Activated CD8-positive, alpha-beta T cell treated with anti-CD3 and anti-CD28 coated beads for 36 hours (primary cell): ENCODE measurements at regions not wholly inside any gene's neighbourhood (a gene's known extent, or its start where the extent isn't known, plus 50 kb on each side); places are given as distances from the start of the nearest gene placed in this dataset.

Experiments used
- ATAC-seq: fragments of 200-7000 bp; cut with Tn5 transposase; one replicate; pipeline ENCODE4 v1.10.0; 2021; ENCODE audit warnings: mild to moderate bottlenecking, moderate library complexity
- CTCF ChIA-PET: fragments of 350-600 bp; sonication (Branson Sonifier 250); formaldehyde crosslinking; loops from one replicate; lab custom pipeline; 2021; ENCODE audit warnings: antibody characterized with exemption; lab: Charles Lee
- POLR2A ChIA-PET: fragments of 350-600 bp; sonication (Branson Sonifier 250); formaldehyde crosslinking; loops from one replicate; lab custom pipeline; 2021; ENCODE audit warnings: antibody characterized with exemption; lab: Charles Lee
- DNase-seq: peaks from one replicate; pipeline ENCODE4 v3.0.0-alpha.2; 2020
- H3K27ac Mint-ChIP-seq: one replicate; pipeline ENCODE4 v1.8.0; 2021; ENCODE audit warnings: mild to moderate bottlenecking, mixed read lengths
- H3K27me3 Mint-ChIP-seq: one replicate; pipeline ENCODE4 v1.8.0; 2021; ENCODE audit warnings: mixed read lengths
- H3K36me3 Mint-ChIP-seq: one replicate; pipeline ENCODE4 v1.8.0; 2021; ENCODE audit warnings: low read depth, mixed read lengths
- H3K4me1 Mint-ChIP-seq: one replicate; pipeline ENCODE4 v1.8.0; 2021; ENCODE audit warnings: low read depth, mixed read lengths
- H3K4me3 Mint-ChIP-seq: one replicate; pipeline ENCODE4 v1.8.0; 2021; ENCODE audit warnings: mild to moderate bottlenecking, moderate library complexity, mixed read lengths
- H3K9me3 Mint-ChIP-seq: one replicate; pipeline ENCODE4 v1.8.0; 2021; ENCODE audit warnings: mixed read lengths
- intact Hi-C: fragments of 100-400 bp; cut with micrococcal nuclease; formaldehyde crosslinking; loops from one replicate; pipeline ENCODE4 v1.10.0; 2022
- TF ChIP-seq, protein P1 (sequence below): fragments of 200-600 bp; IDR thresholded peaks from one replicate; pipeline ENCODE4 v1.8.0; 2022; ENCODE audit warnings: antibody characterized with exemption, mild to moderate bottlenecking

- CTCF ChIA-PET = interaction anchor here (0.7 kb wide), 1 partner anchor 95 kb away, joined by 3 read pairs; no protein-coding TSS in a partner anchor
- POLR2A ChIA-PET = no interaction called here
- Mint-ChIP-seq H3K9me3 (peaks cover 3% of the 10 kb centered on the region), H3K27me3 (peaks cover 6% of the 10 kb centered on the region), H3K4me3 (no peak overlapping the region), H3K4me1 (no peaks in the 10 kb centered on the region), H3K36me3 (no peaks in the 10 kb centered on the region), H3K27ac (no peak overlapping the region)
- ATAC-seq (no peak), DNase-seq (peak; percentile 10)
- intact Hi-C loops = no loop called here
- TF ChIP-seq, protein P1, sequence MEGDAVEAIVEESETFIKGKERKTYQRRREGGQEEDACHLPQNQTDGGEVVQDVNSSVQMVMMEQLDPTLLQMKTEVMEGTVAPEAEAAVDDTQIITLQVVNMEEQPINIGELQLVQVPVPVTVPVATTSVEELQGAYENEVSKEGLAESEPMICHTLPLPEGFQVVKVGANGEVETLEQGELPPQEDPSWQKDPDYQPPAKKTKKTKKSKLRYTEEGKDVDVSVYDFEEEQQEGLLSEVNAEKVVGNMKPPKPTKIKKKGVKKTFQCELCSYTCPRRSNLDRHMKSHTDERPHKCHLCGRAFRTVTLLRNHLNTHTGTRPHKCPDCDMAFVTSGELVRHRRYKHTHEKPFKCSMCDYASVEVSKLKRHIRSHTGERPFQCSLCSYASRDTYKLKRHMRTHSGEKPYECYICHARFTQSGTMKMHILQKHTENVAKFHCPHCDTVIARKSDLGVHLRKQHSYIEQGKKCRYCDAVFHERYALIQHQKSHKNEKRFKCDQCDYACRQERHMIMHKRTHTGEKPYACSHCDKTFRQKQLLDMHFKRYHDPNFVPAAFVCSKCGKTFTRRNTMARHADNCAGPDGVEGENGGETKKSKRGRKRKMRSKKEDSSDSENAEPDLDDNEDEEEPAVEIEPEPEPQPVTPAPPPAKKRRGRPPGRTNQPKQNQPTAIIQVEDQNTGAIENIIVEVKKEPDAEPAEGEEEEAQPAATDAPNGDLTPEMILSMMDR = no peak
These were observed 149.4 kb downstream of the FAM78B start for GRCh38 chr1:166017395-166017794.
